ENCODE measurements at regions not wholly inside any gene's neighbourhood (a gene's known extent, or its start where the extent isn't known, plus 50 kb on each side); places are given as distances from the start of the nearest gene placed in this dataset.

- TF ChIP-seq PRDM15 (CRISPR knock-in tag; IDR thresholded peaks at IDR 0.05) (no peak), SP1 (CRISPR knock-in tag; conservative IDR thresholded peaks at IDR 0.05) (no peak), AFF4 (CRISPR knock-in tag; IDR thresholded peaks at IDR 0.05; ENCODE audit: borderline replicate concordance) (no peak), FOXK1 (CRISPR knock-in tag; IDR thresholded peaks at IDR 0.05) (no peak), ZSCAN18 (CRISPR knock-in tag; IDR thresholded peaks at IDR 0.05) (no peak), CREM (CRISPR knock-in tag; IDR thresholded peaks at IDR 0.05) (no peak), MXD4 (CRISPR knock-in tag; IDR thresholded peaks at IDR 0.05; ENCODE audit: borderline replicate concordance) (no peak), ARID4B (CRISPR knock-in tag; IDR thresholded peaks at IDR 0.05; ENCODE audit: borderline replicate concordance) (no peak)
Observed at GRCh38 chr20:47861116-47861515, 75.8 kb upstream of the SULF2 start (continued).

- no peak for ATAC-seq
- H3K27ac Mint-ChIP-seq, result no peak overlapping the region
- DNase-seq (ENCODE audit: low spot score), result no peak
- peaks cover 21% of the 10 kb centered on the region for H3K9me3 Mint-ChIP-seq
- H3K36me3 Mint-ChIP-seq, result peaks cover 9% of the 10 kb centered on the region
- POLR2A ChIA-PET, result no interaction called here
- no peaks in the 10 kb centered on the region; the same call in 1 of the 2 replicates for H3K27me3 Mint-ChIP-seq (ENCODE audit: low read depth)
- peaks cover 14% of the 10 kb centered on the region for H3K4me1 Mint-ChIP-seq
- H3K4me3 Mint-ChIP-seq, result no peak overlapping the region
- CTCF ChIA-PET, result no interaction called here
- TF ChIP-seq USF1 (CRISPR knock-in tag; IDR thresholded peaks at IDR 0.05) (no peak), RORB (CRISPR knock-in tag; IDR thresholded peaks at IDR 0.05) (no peak), ZNF423 (CRISPR knock-in tag; IDR thresholded peaks at IDR 0.05) (no peak), ATF2 (CRISPR knock-in tag; IDR thresholded peaks at IDR 0.05; ENCODE audit: borderline replicate concordance, low read depth) (no peak), E2F5 (CRISPR knock-in tag; IDR thresholded peaks at IDR 0.05) (no peak), ATF3 (CRISPR knock-in tag; conservative IDR thresholded peaks at IDR 0.05) (no peak), ATF1 (CRISPR knock-in tag; IDR thresholded peaks at IDR 0.05) (no peak), RELA (CRISPR knock-in tag; IDR thresholded peaks at IDR 0.05; ENCODE audit: borderline replicate concordance) (no peak), GRHL2 (CRISPR knock-in tag; IDR thresholded peaks at IDR 0.05; ENCODE audit: insufficient replicate concordance, severe bottlenecking) (no peak), SMAD3 (CRISPR knock-in tag; IDR thresholded peaks at IDR 0.05; ENCODE audit: borderline replicate concordance) (no peak)
Observed at GRCh38 chr20:47860049-47860830, 75.0 kb upstream of the SULF2 start.
